Neuronal stem cell (in vitro differentiated cells): ENCODE measurements at regions not wholly inside any gene's neighbourhood (a gene's known extent, or its start where the extent isn't known, plus 50 kb on each side); places are given as distances from the start of the nearest gene placed in this dataset.

Experiments
- DNase-seq: peaks from one replicate; pipeline ENCODE4 v3.0.0-alpha.2; 2013; ENCODE audit warnings: low spot score
- H2AFZ ChIP-seq: one replicate; pipeline ENCODE4 v1.6.1; 2013; ENCODE audit warnings: mild to moderate bottlenecking, low read length, inconsistent platforms
- H2AK5ac ChIP-seq: 2 replicates; pipeline ENCODE4 v1.6.1; 2013; ENCODE audit warnings: low read depth, mild to moderate bottlenecking, inconsistent platforms, low read length, moderate library complexity, mixed read lengths
- H2BK120ac ChIP-seq: 2 replicates; pipeline ENCODE4 v1.6.1; 2013; ENCODE audit warnings: low read depth, mild to moderate bottlenecking, inconsistent platforms, low read length, moderate library complexity, mixed read lengths
- H2BK12ac ChIP-seq: one replicate; pipeline ENCODE4 v1.6.1; 2013; ENCODE audit warnings: low read length, inconsistent platforms
- H2BK15ac ChIP-seq: 2 replicates; pipeline ENCODE4 v1.6.1; 2013; ENCODE audit warnings: mild to moderate bottlenecking, low read length, inconsistent platforms, mixed read lengths
- H2BK5ac ChIP-seq: one replicate; pipeline ENCODE4 v1.6.1; 2013; ENCODE audit warnings: inconsistent platforms, mild to moderate bottlenecking, low read length, moderate library complexity
- H3K14ac ChIP-seq: one replicate; pipeline ENCODE4 v1.6.1; 2013; ENCODE audit warnings: low read length, inconsistent platforms
- H3K18ac ChIP-seq: 2 replicates; pipeline ENCODE4 v1.6.1; 2013; ENCODE audit warnings: low read length, inconsistent platforms
- H3K23ac ChIP-seq: 2 replicates; pipeline ENCODE4 v1.6.1; 2013; ENCODE audit warnings: low read depth, mild to moderate bottlenecking, mixed read lengths, low read length, inconsistent platforms; ENCODE audit not compliant: poor library complexity
- H3K27ac ChIP-seq: replicated peaks from 3 replicates; pipeline ENCODE4 v1.5.1; 2013; ENCODE audit warnings: low read length, inconsistent platforms
- H3K27me3 ChIP-seq, 3 experiments: 2 replicates each; pipeline ENCODE4 v1.6.1; 2013; ENCODE audit warnings: low read length in 3 of 3, mild to moderate bottlenecking in 2 of 3, inconsistent platforms in 1 of 3, low read depth in 1 of 3, mixed read lengths in 1 of 3, moderate library complexity in 1 of 3; ENCODE audit not compliant: control insufficient read depth in 3 of 3, insufficient read depth in 3 of 3
- H3K36me3 ChIP-seq, 2 donors: replicated peaks in 1 of 2; 2 replicates each; pipeline ENCODE4 v1.6.1; 2013; ENCODE audit warnings: low read length in 2 of 2; ENCODE audit not compliant: control insufficient read depth in 2 of 2, insufficient read depth in 2 of 2
- H3K4ac ChIP-seq: 2 replicates; pipeline ENCODE4 v1.6.1; 2013; ENCODE audit warnings: inconsistent platforms, mild to moderate bottlenecking, low read length, moderate library complexity
- H3K4me1 ChIP-seq, 2 donors: 1 replicate in 1 of 2; 2 replicates in 1 of 2; pipeline ENCODE4 v1.6.1; 2013; ENCODE audit warnings: low read length in 2 of 2, low read depth in 1 of 2; ENCODE audit not compliant: control insufficient read depth in 2 of 2, insufficient read depth in 1 of 2
- H3K4me2 ChIP-seq: one replicate; pipeline ENCODE4 v1.6.1; 2013; ENCODE audit warnings: mild to moderate bottlenecking, low read length, inconsistent platforms; ENCODE audit not compliant: insufficient read depth, poor library complexity, severe bottlenecking
- H3K4me3 ChIP-seq, 2 donors: 2 replicates each; pipeline ENCODE4 v1.5.1; 2013; ENCODE audit warnings: low read length in 2 of 2, mild to moderate bottlenecking in 2 of 2, inconsistent platforms in 1 of 2, moderate library complexity in 1 of 2
- H3K79me1 ChIP-seq: one replicate; pipeline ENCODE4 v1.6.1; 2013; ENCODE audit warnings: low read depth, mild to moderate bottlenecking, inconsistent platforms, low read length, moderate library complexity
- H3K9ac ChIP-seq: one replicate; pipeline ENCODE4 v1.6.1; 2013; ENCODE audit warnings: mild to moderate bottlenecking, low read depth, low read length, inconsistent platforms; ENCODE audit not compliant: poor library complexity
- H3K9me3 ChIP-seq, 2 donors: replicated peaks in 1 of 2; 2 replicates each; pipeline versions ENCODE3 to v1.6.1; 2013; ENCODE audit warnings: low read length in 2 of 2, mild to moderate bottlenecking in 2 of 2, inconsistent platforms in 1 of 2, low read depth in 1 of 2, mixed read lengths in 1 of 2, moderate library complexity in 1 of 2; ENCODE audit not compliant: control insufficient read depth in 2 of 2, insufficient read depth in 1 of 2
- H4K8ac ChIP-seq: one replicate; pipeline ENCODE4 v1.6.1; 2013; ENCODE audit warnings: low read depth, mild to moderate bottlenecking, inconsistent platforms, low read length, moderate library complexity
- H4K91ac ChIP-seq: one replicate; pipeline ENCODE4 v1.6.1; 2013; ENCODE audit warnings: low read length, low read depth, mild to moderate bottlenecking, inconsistent platforms; ENCODE audit not compliant: poor library complexity
- WGBS, 2 donors: extraction: QIAGEN DNeasy Blood & Tissue Kit; methylation state at CpG; one replicate each; pipeline ENCODE4 v1.1.7; 2013; ENCODE audit warnings: missing lambda C conversion rate in 2 of 2, mixed read lengths in 1 of 2; ENCODE audit not compliant: insufficient read length in 2 of 2, insufficient replicate concordance in 1 of 2; ENCODE audit errors: extremely low coverage in 2 of 2; 5-methylcytosine and 5-hydroxymethylcytosine counted together

DNA sequence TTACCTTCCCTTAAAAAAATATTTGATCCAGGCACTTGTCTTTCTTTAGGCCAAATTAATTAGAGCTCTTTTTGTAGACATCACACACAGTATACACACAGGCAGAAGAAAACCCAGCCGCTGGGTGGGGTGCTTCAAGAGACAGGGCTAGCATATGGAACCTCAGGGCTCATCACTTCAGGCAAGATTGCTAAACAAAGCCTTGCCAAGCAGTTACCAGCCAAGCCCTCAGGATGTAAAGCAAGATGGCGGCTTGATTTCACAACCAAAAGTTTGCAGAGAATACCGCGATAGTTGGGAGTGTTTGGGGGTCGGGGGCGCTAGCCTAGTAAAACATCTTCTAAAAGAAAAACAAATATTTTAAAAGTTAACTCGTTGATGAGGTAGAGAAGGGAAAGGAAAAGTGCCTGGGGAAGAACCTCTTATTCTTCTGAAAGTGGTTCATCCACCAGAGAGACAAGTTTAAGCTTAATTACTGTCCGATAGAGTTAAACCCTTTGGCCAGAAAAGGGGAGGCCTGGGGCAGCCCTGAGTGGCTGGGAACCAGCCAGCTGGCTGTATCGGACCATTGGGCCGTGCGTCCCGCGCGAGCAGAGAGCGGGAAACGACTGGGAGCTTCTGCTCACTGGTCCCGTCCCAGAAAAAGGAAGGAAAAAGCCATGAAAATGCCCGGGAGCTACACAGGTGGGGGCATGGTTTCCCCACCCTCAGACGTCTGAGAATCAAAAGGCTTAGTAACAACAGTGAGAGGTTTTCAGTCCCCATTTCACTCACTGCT lies 254.9 kb upstream of the PCDH20 start:
- Histone ChIP-seq H3K4ac (no peak overlapping the region), H3K23ac (no peak overlapping the region), H3K4me1 (peaks cover 0 to 2% of the 10 kb centered on the region in 2 donors), H2BK120ac (no peak overlapping the region), H4K91ac (no peak overlapping the region), H3K9ac (no peak overlapping the region), H3K4me3 (no peak overlapping the region), H2BK5ac (no peak overlapping the region), H3K9me3 (no peaks in the 10 kb centered on the region), H3K27me3 (no peaks in the 10 kb centered on the region), H3K18ac (no peak overlapping the region), H2AFZ (no peak overlapping the region), H2AK5ac (no peak overlapping the region), H4K8ac (no peak overlapping the region), H3K79me1 (no peaks in the 10 kb centered on the region), H3K4me2 (no peak overlapping the region), H3K27ac (no peak overlapping the region), H2BK12ac (no peak overlapping the region), H2BK15ac (no peak overlapping the region), H3K36me3 (no peaks in the 10 kb centered on the region), H3K14ac (no peak overlapping the region)
- no peak for DNase-seq
- WGBS, 2 donors, result no CpG with 5 or more reads among the region's 19 CpGs

DNA sequence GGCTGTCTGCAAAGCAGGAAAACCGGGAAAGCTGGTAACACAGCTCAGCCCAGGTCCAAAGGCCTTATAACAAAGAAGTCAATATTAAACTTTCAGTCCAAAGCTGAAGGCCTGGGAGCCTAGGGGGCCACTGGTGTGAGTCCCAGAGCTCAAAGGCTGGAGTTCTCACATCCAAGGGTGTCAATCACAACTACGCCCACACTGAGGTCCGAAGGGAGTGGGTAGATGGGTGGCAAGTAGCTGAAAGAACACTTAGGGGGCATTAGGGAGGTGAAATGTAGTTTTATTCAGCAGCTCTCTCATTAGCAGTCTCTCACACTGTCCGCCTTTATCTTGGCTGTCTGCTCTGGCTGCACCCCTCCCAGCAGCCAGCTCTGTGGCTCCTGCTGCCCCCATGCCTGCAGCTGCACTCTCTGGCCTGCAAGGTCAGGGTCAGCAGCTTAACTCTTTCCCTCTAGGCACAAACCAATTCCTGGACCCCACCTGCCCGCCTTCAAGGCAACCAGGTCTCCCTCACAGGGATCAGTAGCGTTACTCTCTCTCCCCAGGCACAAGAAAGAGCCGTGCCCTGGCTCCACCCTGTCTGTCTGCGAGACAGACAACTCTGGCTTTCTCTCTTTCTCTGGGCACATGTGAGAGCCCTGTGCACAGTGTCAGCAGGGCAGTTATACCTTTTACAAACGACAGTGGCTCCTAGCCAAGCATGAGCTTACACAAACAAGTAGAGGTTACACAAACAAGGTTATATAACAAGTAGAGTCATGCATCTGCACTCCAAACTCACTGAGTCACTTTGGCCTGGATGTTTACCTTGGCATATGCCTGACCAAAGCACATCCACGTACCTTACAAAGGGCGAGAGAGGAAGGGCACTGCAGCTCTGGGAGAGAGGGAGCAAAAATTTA lies 249.4 kb upstream of the PCDH20 start:
- H3K27me3 ChIP-seq, result no peaks in the 10 kb centered on the region
- H2BK120ac ChIP-seq, result no peak overlapping the region
- H4K8ac ChIP-seq, result no peak overlapping the region
- peaks cover 0 to 2% of the 10 kb centered on the region in 2 donors for H3K4me1 ChIP-seq
- H3K9me3 ChIP-seq, result no peaks in the 10 kb centered on the region
- H3K36me3 ChIP-seq, result no peaks in the 10 kb centered on the region
- no peak overlapping the region for H2BK12ac ChIP-seq
- no CpG with 5 or more reads among the region's 11 CpGs for WGBS, 2 donors
- no peak overlapping the region for H2AK5ac ChIP-seq
- H2BK5ac ChIP-seq, result no peak overlapping the region
- DNase-seq, result no peak
- H3K18ac ChIP-seq, result no peak overlapping the region
- peak overlapping the region; percentile 84 for H2AFZ ChIP-seq
- no peak overlapping the region for H3K9ac ChIP-seq
- no peak overlapping the region for H3K4me3 ChIP-seq
- no peak overlapping the region for H3K14ac ChIP-seq
- H3K4ac ChIP-seq, result no peak overlapping the region
- no peak overlapping the region for H3K27ac ChIP-seq
- no peak overlapping the region for H4K91ac ChIP-seq
- no peak overlapping the region for H3K23ac ChIP-seq
- H3K4me2 ChIP-seq, result no peak overlapping the region
- H2BK15ac ChIP-seq, result no peak overlapping the region
- no peaks in the 10 kb centered on the region for H3K79me1 ChIP-seq

DNA sequence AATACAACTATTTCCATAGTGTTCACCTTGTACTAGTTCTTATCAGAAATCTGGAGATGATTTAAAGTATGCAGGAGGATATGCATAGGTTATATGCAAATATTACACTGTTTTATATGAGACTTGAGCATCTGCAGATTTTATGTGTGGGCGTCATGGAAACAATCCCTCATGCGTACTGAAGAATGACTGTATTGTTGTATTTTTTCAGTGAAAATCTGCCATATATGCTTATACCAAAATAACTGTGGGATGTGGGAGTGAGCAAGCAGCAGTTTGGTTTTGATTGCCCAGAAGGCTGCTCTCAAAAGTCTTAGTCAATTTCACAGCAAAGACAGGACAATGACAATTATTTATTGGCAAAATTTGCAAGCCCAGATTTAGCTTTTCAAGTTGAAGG lies 238.8 kb upstream of the PCDH20 start:
- no peak overlapping the region for H3K9ac ChIP-seq
- H2AFZ ChIP-seq, result no peak overlapping the region
- H3K14ac ChIP-seq, result no peak overlapping the region
- no peak overlapping the region for H4K8ac ChIP-seq
- DNase-seq, result no peak
- H3K27ac ChIP-seq, result no peak overlapping the region
- no peaks in the 10 kb centered on the region for H3K4me1 ChIP-seq
- H2BK12ac ChIP-seq, result no peak overlapping the region
- H3K4me3 ChIP-seq, result no peak overlapping the region
- H3K9me3 ChIP-seq, result peaks cover 0 to 3% of the 10 kb centered on the region in 2 donors
- H2AK5ac ChIP-seq, result no peak overlapping the region
- no peaks in the 10 kb centered on the region for H3K27me3 ChIP-seq
- WGBS, 2 donors, result no CpG with 5 or more reads among the region's 2 CpGs
- no peak overlapping the region for H2BK5ac ChIP-seq
- H2BK120ac ChIP-seq, result no peak overlapping the region
- no peaks in the 10 kb centered on the region for H3K36me3 ChIP-seq
- no peaks in the 10 kb centered on the region for H3K79me1 ChIP-seq
- H3K4me2 ChIP-seq, result no peak overlapping the region
- H3K4ac ChIP-seq, result no peak overlapping the region
- H4K91ac ChIP-seq, result no peak overlapping the region
- H3K23ac ChIP-seq, result no peak overlapping the region
- H3K18ac ChIP-seq, result no peak overlapping the region
- H2BK15ac ChIP-seq, result no peak overlapping the region

DNA sequence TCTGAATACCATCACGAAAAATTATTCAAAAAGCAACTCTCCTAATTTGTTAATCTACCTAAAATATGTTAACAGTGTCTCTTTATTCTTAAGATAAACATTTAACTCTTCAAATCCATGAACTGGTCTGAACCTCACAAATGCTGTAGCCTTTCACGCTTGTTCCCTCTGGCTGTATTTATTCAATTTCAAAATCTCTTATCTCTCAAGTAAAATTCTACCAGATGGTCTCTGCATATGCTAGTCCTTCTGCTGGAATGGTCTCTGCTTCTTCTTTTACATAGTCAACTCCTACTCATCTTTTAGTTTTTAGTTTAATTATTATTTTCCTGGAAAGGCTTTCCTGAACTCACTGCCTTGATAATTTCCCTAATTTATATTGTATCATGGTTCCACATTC lies 232.9 kb upstream of the PCDH20 start:
- H3K4me2 ChIP-seq, result no peak overlapping the region
- H3K79me1 ChIP-seq, result no peaks in the 10 kb centered on the region
- WGBS, 2 donors, result no CpG with 5 or more reads among the region's 2 CpGs
- H2BK15ac ChIP-seq, result no peak overlapping the region
- no peak overlapping the region for H2BK5ac ChIP-seq
- no peak overlapping the region for H3K9ac ChIP-seq
- no peak for DNase-seq
- no peak overlapping the region for H2AFZ ChIP-seq
- H4K91ac ChIP-seq, result no peak overlapping the region
- H3K14ac ChIP-seq, result no peak overlapping the region
- no peak overlapping the region for H3K4ac ChIP-seq
- H3K4me3 ChIP-seq, result no peak overlapping the region
- no peak overlapping the region for H4K8ac ChIP-seq
- no peak overlapping the region for H3K18ac ChIP-seq
- no peaks in the 10 kb centered on the region for H3K36me3 ChIP-seq
- H2AK5ac ChIP-seq, result no peak overlapping the region
- no peak overlapping the region for H2BK120ac ChIP-seq
- no peaks in the 10 kb centered on the region for H3K9me3 ChIP-seq
- no peaks in the 10 kb centered on the region for H3K4me1 ChIP-seq
- no peaks in the 10 kb centered on the region for H3K27me3 ChIP-seq
- H2BK12ac ChIP-seq, result no peak overlapping the region
- H3K23ac ChIP-seq, result no peak overlapping the region
- no peak overlapping the region for H3K27ac ChIP-seq
